HuH-7 (cell line): ENCODE measurements at regions not wholly inside any gene's neighbourhood (a gene's known extent, or its start where the extent isn't known, plus 50 kb on each side); places are given as distances from the start of the nearest gene placed in this dataset.
"Not testable (repeated sequence)": the region's sequence is repeated elsewhere in the genome, so short reads cannot be mapped to it uniquely, and the experiment has no call there.

ENCODE experiments used
- DNase-seq: peaks from one replicate; pipeline ENCODE4 v3.0.0; 2011; ENCODE audit warnings: low spot score

- DNase-seq: no peak
These were observed 312.2 kb upstream of the SMIM21 start for GRCh38 chr18:75739682-75740081.

DNA sequence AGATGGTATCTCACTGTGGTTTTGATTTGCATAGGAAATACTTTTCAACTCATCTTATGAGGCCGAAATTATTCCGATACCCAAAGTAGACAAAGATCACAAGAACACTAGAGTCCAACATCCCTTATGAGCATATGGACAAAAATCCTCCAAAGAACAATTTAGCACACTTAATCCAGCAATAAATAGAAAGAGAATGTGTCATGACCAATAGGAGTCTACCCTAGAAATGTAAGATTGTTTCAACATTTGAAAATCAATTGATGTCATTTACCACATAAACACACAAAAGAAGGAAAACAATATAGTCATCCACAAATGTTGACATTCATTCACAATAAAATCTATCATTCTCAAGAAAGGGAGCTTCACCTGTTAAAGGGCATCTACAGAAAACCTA is 307.8 kb upstream of the SMIM21 start:
- DNase-seq: no peak

- DNase-seq: no peak
These were observed 302.7 kb upstream of the SMIM21 start for GRCh38 chr18:75730249-75730648.

- no peak for DNase-seq
These were observed 301.1 kb upstream of the SMIM21 start for GRCh38 chr18:75728621-75729020.

DNA sequence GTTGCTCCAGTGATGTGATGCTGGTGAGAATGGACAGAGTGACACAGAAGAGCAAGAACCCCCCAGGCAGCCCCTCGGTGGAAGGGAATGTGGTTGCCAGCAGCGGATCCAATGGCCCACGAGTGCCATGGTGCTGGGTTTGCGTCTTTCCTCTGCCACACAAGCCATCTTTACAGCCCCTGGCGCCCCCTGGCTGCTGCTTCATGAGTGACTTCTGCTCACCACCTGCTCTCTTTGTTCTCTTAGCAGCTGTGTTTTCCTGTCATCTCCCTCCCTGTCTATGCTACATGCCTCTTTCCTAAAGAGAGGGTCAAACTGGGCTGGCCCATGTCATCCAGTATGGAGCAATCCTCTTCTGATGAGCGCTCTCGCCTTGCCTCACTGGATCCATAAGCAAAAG is 300.0 kb upstream of the SMIM21 start:
- peak; percentile 10 for DNase-seq

DNA sequence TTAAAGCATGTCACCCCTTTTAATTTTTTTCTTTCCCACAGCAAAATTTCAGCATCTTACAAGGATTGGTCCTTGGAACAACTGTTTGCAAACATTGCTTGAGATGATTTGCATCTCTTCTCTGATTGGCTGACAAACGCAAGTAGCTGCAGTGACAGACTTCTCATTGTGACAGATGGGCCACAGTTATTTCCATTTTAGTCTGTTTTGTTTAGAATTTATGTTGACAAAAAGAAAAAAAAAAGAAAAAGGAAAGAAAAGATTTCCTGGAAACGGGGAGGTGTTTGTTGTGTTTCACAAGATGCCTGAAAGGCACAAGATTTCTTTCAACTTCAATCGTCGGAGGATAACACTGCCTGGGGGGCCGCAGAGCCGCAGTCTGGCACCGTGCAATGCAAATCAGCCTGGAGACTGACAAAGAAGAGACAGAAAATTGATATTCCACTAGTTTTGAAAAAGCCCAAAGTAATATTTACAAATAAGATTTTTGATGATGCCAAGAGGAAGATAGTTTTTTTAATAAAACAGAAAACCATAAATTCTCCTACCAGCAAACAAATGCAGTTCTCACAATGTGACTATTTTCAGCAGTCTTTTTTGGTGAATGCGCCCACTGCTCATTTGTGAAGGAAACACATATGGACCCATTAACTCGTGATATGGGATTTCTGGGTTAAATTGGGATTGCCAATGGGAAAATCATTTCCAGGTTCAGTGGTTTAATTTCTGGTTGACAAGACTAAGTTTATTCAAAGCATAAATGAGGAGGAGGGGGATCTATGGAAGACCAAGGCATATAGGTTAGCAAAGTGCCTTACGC is 296.2 kb upstream of the SMIM21 start:
- no peak for DNase-seq

DNA sequence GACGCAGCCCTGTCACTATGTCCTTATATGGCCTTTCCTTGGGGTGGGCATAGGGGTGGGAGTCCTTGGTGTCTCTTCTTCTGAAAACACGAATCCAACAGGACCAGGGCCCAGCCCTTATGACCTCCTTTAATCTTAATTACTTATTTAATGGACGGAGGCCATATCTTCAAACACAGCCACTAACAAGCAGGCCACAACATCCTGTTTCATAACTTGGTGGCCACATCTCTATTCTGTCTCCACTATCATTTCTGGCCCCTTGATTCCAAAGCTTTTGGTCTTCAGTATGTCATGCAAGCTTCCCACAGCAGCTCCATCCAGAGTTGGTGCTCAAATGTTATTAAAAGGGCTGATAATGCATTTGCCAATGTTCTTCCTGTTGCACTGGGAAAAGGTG is 287.3 kb upstream of the SMIM21 start:
- no peak for DNase-seq

DNA sequence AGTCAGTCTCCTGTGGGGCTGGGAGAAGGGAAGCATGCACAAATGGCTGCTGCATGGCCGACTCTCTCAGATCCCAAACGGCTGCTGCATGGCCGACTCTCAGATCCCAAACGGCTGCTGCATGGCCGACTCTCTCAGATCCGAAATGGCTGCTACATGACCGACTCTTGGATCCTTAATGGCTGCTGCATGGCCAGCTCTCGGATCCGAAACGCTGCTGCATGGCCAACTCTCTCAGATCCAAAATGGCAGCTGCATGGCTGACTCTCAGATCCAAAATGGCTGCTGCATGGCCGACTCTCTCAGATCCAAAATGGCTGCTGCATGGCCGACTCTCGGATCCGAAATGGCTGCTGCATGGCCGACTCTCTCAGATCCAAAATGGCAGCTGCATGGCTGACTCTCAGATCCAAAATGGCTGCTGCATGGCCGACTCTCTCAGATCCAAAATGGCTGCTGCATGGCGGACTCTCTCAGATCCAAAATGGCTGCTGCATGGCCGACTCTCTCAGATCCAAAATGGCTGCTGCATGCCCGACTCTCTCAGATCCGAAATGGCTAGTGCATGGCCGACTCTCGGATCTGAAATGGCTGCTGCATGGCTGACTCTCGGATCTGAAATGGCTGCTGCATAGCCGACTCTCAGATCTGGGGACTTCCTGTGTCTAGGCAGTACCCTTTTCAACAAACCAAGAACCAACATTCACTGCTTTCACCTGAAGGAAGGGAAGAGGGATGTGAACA is 284.8 kb upstream of the SMIM21 start:
- not testable (repeated sequence) for DNase-seq

DNA sequence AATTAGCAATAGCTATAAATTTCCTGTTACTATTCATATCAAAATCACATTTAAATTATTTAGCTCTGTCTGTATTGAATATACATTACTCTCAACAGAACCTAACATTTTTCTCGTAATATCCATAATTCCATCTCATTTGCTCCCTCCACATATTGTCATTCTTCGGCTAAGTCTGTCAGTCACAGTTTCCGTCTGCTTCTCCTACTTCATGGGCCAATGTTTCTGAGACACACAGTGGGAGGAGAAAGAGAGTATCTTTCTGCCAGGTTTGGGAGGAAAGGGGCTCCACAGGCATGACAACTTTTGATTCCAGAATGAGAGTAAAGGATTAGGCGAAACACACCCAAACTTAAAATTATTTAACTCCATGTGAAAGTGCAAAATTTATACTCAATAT is 273.1 kb upstream of the SMIM21 start:
- DNase-seq: no peak

DNA sequence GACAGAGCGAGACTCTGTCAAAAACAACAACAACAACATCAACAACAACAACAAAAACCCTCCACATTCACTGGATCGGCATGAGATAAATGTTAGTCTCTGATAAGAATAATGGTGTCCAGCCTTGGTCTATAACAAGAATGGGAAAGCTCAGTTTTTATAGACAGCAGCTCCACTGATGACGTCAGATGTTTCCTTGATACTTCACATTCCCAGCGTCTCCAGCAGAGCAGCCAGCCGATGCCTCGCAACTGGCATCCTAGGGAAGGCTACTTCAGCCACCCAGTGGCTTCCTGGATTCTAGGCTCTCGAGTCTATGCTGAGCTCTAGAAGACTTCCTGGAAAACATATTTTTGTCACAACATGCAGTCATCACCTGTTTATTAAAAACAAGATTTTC is 271.4 kb upstream of the SMIM21 start:
- no peak for DNase-seq

DNA sequence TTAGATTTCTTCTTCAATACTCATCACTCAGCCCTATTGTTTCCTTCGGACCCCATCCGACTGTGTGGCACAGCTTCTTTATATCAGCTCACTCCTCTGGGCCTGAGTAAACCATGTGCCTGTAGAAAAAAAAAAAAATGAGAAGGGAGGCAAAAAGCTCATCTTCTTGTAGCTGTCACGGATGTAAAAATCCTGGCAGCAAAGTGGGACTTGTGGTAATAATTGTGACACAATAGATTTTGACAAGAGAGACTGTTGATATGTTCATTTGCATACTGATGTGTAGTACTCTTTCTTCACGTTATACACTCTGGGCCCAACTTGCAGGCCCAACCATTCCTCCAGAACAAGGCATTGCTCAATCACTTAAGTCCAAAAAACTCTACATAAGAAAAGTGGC is 270.0 kb upstream of the SMIM21 start:
- no peak for DNase-seq

DNA sequence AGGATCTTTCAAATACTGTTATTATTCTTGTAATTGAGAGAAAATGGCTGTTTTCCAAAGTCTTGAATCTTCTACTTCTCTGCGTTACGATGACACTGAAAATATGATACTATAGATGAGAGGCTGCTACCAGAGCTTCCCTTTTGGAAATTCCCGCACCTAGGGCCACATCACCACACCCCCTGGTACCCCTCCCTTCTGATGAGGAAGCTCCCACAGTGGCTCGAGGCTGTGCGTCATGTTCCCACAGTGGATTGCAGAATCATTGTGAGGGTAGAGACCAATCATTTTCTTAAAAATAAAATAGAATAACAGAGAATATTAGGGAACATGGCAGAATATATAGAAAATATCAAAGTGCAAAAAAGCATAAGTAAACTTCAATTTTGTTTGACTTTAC is 268.9 kb upstream of the SMIM21 start:
- no peak for DNase-seq

DNA sequence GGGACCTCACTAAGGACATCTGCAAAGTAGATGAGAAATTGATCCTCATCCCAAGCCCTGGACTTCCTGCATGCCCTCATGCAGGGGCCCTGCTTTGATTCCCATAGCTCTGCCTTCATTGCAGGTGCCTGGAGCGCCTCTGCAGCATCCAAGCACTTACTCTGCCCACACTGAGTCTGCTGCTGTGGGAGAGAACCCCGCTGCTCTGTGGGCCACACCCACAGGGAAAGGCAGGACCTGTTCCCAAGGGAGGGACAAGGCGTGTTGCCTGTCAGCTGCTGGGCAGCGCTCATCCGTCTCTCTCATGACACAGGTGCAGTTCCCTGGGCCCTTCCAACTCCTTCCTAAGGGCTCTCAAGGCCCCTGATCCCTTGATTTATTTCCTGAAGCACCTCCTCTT is 266.8 kb upstream of the SMIM21 start:
- no peak for DNase-seq

GRCh38 chr18:75691483-75691882 is 264.0 kb upstream of the SMIM21 start:
- no peak for DNase-seq

GRCh38 chr18:75690283-75690682 is 262.8 kb upstream of the SMIM21 start:
- DNase-seq: not testable (repeated sequence)

DNA sequence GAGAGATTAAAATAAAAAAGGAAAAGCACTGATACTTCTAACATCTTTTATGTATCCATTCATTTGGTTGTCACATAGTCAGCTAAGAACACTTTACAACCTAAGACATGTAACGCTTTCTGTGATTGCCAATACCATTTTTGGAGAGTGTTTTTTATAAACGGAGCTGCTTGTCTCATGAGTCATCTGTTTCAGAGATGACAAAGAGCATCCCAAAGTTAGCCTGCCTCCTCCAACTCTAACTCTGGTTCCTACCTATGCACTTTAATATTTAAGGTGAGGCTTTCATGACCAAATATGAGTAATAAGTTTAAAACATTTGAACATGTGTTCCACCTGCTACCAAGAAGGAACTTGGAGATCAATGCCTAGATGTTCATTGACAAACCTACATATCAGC is 260.1 kb upstream of the SMIM21 start:
- DNase-seq: no peak

- no peak for DNase-seq
These were observed 255.9 kb upstream of the SMIM21 start for GRCh38 chr18:75683426-75683825.

- no peak for DNase-seq
These were observed 254.1 kb upstream of the SMIM21 start for GRCh38 chr18:75681538-75682115.

DNA sequence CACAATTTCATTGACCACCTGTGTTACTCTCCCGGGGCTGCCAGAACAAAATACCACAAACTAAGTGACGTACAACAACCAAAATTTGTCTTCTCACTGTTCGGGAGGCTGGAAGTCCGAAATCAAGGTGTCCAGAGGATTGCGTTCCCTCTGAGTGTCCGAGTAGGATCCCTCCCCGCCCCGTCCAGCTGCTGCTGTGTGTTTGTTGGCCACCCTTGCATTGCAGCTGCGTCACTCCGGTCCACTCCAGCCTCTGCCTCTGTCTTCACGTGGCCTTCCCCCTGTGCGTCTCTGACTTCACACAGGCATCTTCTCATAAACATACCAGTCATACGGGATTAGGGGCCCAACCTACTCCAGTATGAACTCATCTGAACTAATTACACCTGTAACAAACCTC is 251.8 kb upstream of the SMIM21 start:
- no peak for DNase-seq

GRCh38 chr18:75678627-75679026 is 251.1 kb upstream of the SMIM21 start:
- DNase-seq: no peak

DNA sequence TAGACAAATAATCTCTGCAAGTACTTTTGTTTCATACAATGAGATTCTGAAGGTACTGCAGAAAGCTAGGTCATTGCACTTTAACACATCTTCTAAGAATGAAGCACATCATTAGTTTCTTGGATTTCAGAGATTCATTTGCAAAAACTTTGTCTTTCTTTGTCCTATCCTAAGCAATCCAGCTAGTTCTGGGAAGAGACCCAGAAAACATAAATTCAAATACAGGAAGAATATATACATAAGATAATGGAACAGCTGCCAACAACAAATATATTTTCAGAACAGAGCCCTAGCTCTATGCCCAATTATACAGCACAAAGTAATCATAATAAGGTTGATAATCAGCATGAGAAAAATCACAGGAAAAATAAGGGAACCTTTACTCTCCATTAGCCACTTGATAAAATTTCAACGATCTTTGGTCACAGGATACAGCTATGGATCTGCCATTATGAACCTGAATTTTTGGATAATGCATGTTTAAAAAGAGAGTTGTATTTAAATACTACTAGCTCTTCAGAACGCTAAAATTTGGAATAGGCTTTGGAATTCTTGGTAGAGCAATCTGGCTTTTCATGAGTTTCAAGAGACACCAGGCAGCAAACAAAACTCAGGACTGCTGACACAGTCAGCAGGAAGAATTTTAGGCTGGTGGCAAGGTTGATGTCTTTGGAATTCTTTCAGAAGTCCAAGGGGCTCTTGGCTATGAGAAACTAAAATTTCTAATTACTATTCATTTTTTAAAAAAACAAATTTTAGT is 250.4 kb upstream of the SMIM21 start:
- DNase-seq: no peak

DNA sequence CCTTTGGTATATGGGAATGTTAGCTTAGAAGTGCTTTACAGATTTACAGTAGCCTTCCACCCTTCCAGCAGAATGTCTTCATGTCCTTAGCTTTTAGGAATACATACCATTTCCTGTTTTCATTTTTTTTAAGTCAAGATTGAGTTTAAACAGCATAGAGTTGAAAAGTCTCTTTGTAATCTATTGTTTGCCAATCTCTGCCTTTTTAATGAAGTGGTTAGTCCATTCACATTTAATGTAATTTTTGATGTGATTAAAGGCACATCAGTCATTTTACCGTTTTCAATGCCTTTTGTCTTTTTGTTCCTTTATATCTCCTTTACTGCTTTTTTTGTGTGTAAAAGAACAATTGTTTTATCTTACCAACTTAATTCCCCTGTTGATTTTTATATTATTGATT is 233.4 kb upstream of the SMIM21 start:
- no peak for DNase-seq
